Activated naive CD4-positive, alpha-beta T cell treated with anti-CD3 and anti-CD28 coated beads for 36 hours (primary cell): ENCODE measurements at regions not wholly inside any gene's neighbourhood (a gene's known extent, or its start where the extent isn't known, plus 50 kb on each side); places are given as distances from the start of the nearest gene placed in this dataset.
"Not testable (repeated sequence)": the region's sequence is repeated elsewhere in the genome, so short reads cannot be mapped to it uniquely, and the experiment has no call there.

Experiments used
- CTCF ChIA-PET: fragments of 350-600 bp; sonication (Branson Sonifier 250); formaldehyde crosslinking; loops from one replicate; lab custom pipeline; 2021; ENCODE audit warnings: antibody characterized with exemption; lab: Charles Lee
- DNase-seq: peaks from one replicate; pipeline ENCODE4 v3.0.0-alpha.2; 2020
- H3K27ac Mint-ChIP-seq: one replicate; pipeline ENCODE4 v1.8.0; 2021; ENCODE audit warnings: mild to moderate bottlenecking, mixed read lengths
- H3K27me3 Mint-ChIP-seq: one replicate; pipeline ENCODE4 v1.8.0; 2021; ENCODE audit warnings: low read depth, mixed read lengths
- H3K36me3 Mint-ChIP-seq: one replicate; pipeline ENCODE4 v1.8.0; 2021; ENCODE audit warnings: low read depth, mixed read lengths
- H3K4me1 Mint-ChIP-seq: one replicate; pipeline ENCODE4 v1.8.0; 2021; ENCODE audit warnings: low read depth, mixed read lengths
- H3K4me3 Mint-ChIP-seq: one replicate; pipeline ENCODE4 v1.8.0; 2021; ENCODE audit warnings: mild to moderate bottlenecking, moderate library complexity, mixed read lengths
- H3K9me3 Mint-ChIP-seq: one replicate; pipeline ENCODE4 v1.8.0; 2021; ENCODE audit warnings: mixed read lengths
- intact Hi-C: fragments of 100-400 bp; cut with micrococcal nuclease; formaldehyde crosslinking; loops from one replicate; pipeline ENCODE4 v1.15.1; 2023

GRCh38 chr20:40868551-40869217 lies 159.9 kb upstream of the TOP1 start:
- CTCF ChIA-PET = interaction anchor here (0.5 kb wide), 1 partner anchor 96 kb away, joined by 3 read pairs; no protein-coding TSS in a partner anchor
- no peaks in the 10 kb centered on the region for H3K27me3 Mint-ChIP-seq
- no peaks in the 10 kb centered on the region for H3K36me3 Mint-ChIP-seq
- no peak overlapping the region for H3K27ac Mint-ChIP-seq
- no peak for DNase-seq
- no peaks in the 10 kb centered on the region for H3K9me3 Mint-ChIP-seq
- no peak overlapping the region for H3K4me3 Mint-ChIP-seq
- intact Hi-C loops = no loop called here
- no peaks in the 10 kb centered on the region for H3K4me1 Mint-ChIP-seq

DNA sequence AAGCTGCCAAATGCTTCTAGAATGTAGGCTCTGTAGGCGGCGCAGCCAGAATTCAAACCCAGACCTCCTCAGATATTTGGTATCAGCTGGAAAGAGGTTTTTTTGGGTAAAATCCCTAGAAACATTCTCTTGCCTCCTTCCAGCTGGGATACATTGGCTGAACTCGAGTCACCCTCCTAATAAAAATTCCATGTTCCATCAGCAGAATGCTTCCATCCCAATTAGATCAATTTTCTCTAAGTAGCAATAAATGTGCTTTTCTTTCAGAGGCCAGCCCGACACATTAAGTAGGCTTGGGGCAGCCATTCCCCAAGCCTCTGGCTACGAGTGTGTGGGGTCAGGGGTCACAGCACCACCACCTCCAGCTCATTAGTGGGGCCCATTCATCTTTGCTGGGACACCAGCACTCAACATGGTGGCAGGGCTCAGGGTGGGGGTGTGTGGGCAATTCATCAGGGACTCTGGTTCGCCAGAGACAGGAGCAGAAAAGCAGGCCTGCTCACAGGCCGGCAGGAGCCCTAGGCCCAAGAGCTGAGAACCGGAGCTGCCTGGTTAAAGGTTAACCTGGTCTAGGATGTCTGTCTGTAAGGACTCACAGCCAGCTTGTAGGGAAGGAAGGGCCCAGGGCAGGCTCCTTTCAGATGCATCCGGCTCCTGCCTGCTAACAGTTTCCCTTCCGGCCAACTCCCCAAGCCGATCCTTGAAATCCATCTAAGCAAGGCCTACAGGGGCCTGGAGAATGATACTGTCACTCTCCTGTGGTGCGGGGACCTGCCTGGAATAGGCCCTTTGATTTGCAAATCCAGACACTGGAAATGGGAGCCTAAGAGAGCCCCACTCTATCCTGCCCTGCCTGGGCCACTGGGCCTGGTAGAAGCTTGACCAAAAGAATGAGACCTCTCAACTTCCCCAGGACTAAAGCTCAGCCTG lies 159.1 kb upstream of the TOP1 start:
- DNase-seq = no peak
- Mint-ChIP-seq H3K27me3 (no peaks in the 10 kb centered on the region), H3K4me1 (no peaks in the 10 kb centered on the region), H3K36me3 (no peaks in the 10 kb centered on the region), H3K4me3 (no peak overlapping the region), H3K27ac (no peak overlapping the region), H3K9me3 (no peaks in the 10 kb centered on the region)
- CTCF ChIA-PET = interaction anchor here (0.5 kb wide), 1 partner anchor 95 kb away, joined by 3 read pairs; no protein-coding TSS in a partner anchor
- intact Hi-C loops = no loop called here

- Mint-ChIP-seq H3K27me3 (no peaks in the 10 kb centered on the region), H3K4me1 (no peaks in the 10 kb centered on the region), H3K9me3 (peaks cover 9% of the 10 kb centered on the region), H3K36me3 (no peaks in the 10 kb centered on the region), H3K4me3 (no peak overlapping the region), H3K27ac (no peak overlapping the region)
- DNase-seq = no peak
- intact Hi-C loops = no loop called here
- CTCF ChIA-PET = interaction anchor here (0.9 kb wide), 1 partner anchor 88 kb away, joined by 3 read pairs; no protein-coding TSS in a partner anchor
These were observed 153.2 kb upstream of the TOP1 start for GRCh38 chr20:40875116-40876085.

- CTCF ChIA-PET, H3K4me1 Mint-ChIP-seq, H3K4me3 Mint-ChIP-seq, intact Hi-C loops, H3K27me3 Mint-ChIP-seq, H3K36me3 Mint-ChIP-seq, H3K27ac Mint-ChIP-seq, DNase-seq: not testable (repeated sequence)
- peaks cover 14% of the 10 kb centered on the region for H3K9me3 Mint-ChIP-seq
These were observed 150.5 kb upstream of the TOP1 start for GRCh38 chr20:40878099-40878498.

DNA sequence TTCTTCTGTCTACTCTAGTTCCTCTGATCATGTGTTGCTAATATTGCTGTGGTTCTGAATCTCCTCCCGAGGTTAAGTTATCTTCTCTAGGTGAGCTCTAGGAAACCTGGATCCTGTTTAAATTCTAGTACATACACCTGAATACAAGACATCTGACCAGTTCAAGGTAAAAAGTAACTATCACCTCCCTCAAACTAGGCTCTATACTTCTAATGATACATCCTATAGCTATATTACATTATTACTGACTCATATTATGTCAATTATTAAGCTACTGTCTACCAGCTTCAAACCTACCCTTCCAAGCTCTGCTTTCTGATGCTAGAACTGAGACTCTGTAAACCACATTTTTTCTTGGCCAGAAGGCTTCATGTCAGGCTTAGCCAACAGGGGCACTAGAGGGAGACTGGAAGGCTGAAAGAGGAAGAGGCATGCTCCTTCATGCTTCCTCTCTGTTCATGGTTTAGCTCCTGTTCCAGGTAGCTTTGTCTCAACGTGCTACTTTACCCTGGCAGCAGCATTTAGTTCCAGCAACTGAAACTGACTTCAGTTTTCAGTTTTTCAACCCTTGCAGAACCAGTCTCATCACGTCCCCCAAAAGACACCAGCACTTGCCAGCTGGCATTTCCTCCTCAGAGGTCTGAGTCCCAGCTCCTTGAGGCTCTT lies 148.4 kb upstream of the TOP1 start:
- intact Hi-C loops = no loop called here
- CTCF ChIA-PET = interaction anchor here (2.3 kb wide), 1 partner anchor 139 kb away, joined by 9 read pairs; no protein-coding TSS in a partner anchor
- Mint-ChIP-seq H3K27ac (no peak overlapping the region), H3K36me3 (no peaks in the 10 kb centered on the region), H3K4me1 (peaks cover 9% of the 10 kb centered on the region), H3K27me3 (no peaks in the 10 kb centered on the region), H3K9me3 (peaks cover 14% of the 10 kb centered on the region), H3K4me3 (no peak overlapping the region)
- DNase-seq = no peak

GRCh38 chr20:40880729-40881109 lies 147.9 kb upstream of the TOP1 start:
- CTCF ChIA-PET = interaction anchor here (2.3 kb wide), 1 partner anchor 139 kb away, joined by 9 read pairs; no protein-coding TSS in a partner anchor
- no peak for DNase-seq
- intact Hi-C loops = no loop called here
- H3K4me3 Mint-ChIP-seq = no peak overlapping the region
- H3K36me3 Mint-ChIP-seq = no peaks in the 10 kb centered on the region
- H3K27ac Mint-ChIP-seq = no peak overlapping the region
- peaks cover 14% of the 10 kb centered on the region for H3K9me3 Mint-ChIP-seq
- H3K27me3 Mint-ChIP-seq = no peaks in the 10 kb centered on the region
- H3K4me1 Mint-ChIP-seq = peaks cover 9% of the 10 kb centered on the region

DNA sequence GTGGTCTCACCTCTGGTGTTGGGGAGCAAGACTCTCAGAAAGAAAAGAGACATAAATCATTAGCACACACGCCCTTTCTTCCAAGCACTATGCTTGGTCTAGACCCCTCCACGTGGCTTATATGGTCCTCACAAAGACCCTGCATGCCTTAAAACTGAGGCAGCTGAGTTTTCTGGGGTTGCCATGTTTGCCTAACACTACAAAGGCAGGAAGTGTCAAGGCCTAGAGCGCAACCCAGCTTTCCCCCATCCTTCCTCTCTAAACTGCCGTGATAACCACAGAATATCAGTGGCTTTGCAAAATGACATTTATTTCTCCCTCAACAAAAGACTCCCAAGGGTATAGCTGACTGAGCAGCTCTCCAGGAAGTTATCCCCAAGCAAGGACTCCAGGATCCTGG lies 146.5 kb upstream of the TOP1 start:
- Mint-ChIP-seq H3K27me3 (no peaks in the 10 kb centered on the region), H3K4me1 (peaks cover 9% of the 10 kb centered on the region), H3K9me3 (peaks cover 14% of the 10 kb centered on the region), H3K27ac (no peak overlapping the region), H3K4me3 (no peak overlapping the region), H3K36me3 (no peaks in the 10 kb centered on the region)
- DNase-seq = no peak
- intact Hi-C loops = no loop called here
- CTCF ChIA-PET = interaction anchor here (0.6 kb wide), 1 partner anchor 788 kb away, joined by 6 read pairs; no protein-coding TSS in a partner anchor

- H3K9me3 Mint-ChIP-seq = peaks cover 12% of the 10 kb centered on the region
- no peaks in the 10 kb centered on the region for H3K27me3 Mint-ChIP-seq
- no peaks in the 10 kb centered on the region for H3K36me3 Mint-ChIP-seq
- CTCF ChIA-PET = no interaction called here
- no peak for DNase-seq
- intact Hi-C loops = no loop called here
- peaks cover 9% of the 10 kb centered on the region for H3K4me1 Mint-ChIP-seq
- H3K4me3 Mint-ChIP-seq = no peak overlapping the region
- no peak overlapping the region for H3K27ac Mint-ChIP-seq
These were observed 145.5 kb upstream of the TOP1 start for GRCh38 chr20:40883097-40883496.

DNA sequence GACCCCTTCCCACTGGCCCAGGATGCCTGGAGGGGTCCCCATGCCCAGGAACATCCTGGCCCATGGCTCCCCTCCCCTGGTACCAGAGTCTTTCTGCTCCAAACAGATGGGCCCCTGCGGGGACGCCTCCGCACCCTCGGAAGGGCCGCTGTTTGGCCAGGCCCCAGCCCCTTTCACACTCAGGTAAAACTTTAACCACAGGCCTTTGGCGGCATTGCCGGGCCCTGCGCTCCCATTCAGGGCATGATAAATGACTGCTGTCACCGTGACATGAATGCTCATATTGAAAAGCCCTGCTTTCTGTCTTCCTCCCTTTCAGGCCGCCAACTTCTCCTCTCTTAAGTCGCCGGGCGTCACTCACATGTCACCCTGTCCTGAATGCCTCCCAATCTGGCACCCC lies 141.5 kb upstream of the TOP1 start:
- CTCF ChIA-PET = no interaction called here
- Mint-ChIP-seq H3K36me3 (no peaks in the 10 kb centered on the region), H3K27me3 (no peaks in the 10 kb centered on the region), H3K4me1 (peaks cover 5% of the 10 kb centered on the region), H3K9me3 (no peaks in the 10 kb centered on the region), H3K27ac (no peak overlapping the region), H3K4me3 (no peak overlapping the region)
- no peak for DNase-seq
- intact Hi-C loops = no loop called here

- CTCF ChIA-PET, H3K9me3 Mint-ChIP-seq, intact Hi-C loops, H3K27me3 Mint-ChIP-seq, H3K4me1 Mint-ChIP-seq, H3K4me3 Mint-ChIP-seq, H3K27ac Mint-ChIP-seq, H3K36me3 Mint-ChIP-seq: not testable (repeated sequence)
- DNase-seq = peak; percentile 59
These were observed 139.4 kb upstream of the TOP1 start for GRCh38 chr20:40889266-40889665.

- H3K4me1 Mint-ChIP-seq = no peaks in the 10 kb centered on the region
- no peaks in the 10 kb centered on the region for H3K27me3 Mint-ChIP-seq
- CTCF ChIA-PET = interaction anchor here (1.9 kb wide), 1 partner anchor 73 kb away, joined by 6 read pairs; no protein-coding TSS in a partner anchor
- no peaks in the 10 kb centered on the region for H3K36me3 Mint-ChIP-seq
- no peak overlapping the region for H3K27ac Mint-ChIP-seq
- intact Hi-C loops = no loop called here
- no peaks in the 10 kb centered on the region for H3K9me3 Mint-ChIP-seq
- DNase-seq = no peak
- H3K4me3 Mint-ChIP-seq = no peak overlapping the region
These were observed 138.4 kb upstream of the TOP1 start for GRCh38 chr20:40890181-40890580.
